NCI-H524 treated with DMSO at 0.1 percent for 48 hours (cell line): ENCODE measurements at regions not wholly inside any gene's neighbourhood (a gene's known extent, or its start where the extent isn't known, plus 50 kb on each side); places are given as distances from the start of the nearest gene placed in this dataset.
"Not testable (repeated sequence)": the region's sequence is repeated elsewhere in the genome, so short reads cannot be mapped to it uniquely, and the experiment has no call there.

Experiments used
- DNase-seq: peaks from one replicate; lab custom pipeline; 2025; lab: John Stamatoyannopoulos, UW

DNA sequence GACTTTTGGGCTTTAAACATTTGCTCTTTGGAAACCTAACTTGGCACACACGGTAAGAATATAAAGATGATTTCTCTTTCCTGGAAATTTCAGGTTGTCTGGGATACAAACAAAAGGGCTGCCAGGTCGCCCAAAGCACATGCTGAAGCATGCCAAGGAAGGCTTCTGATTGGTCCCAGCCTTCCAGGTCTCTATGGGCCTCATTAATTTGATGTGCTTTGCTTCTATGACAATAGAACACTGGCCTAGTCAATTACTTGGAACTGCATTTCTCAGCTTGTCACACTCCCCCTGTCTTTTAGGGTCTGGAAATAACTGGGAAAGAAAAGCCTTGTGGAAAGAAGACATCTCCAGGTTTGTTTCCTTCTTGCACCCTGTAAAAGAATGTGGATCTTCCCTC is 228.9 kb downstream of the ADCYAP1 start:
- no peak for DNase-seq

DNA sequence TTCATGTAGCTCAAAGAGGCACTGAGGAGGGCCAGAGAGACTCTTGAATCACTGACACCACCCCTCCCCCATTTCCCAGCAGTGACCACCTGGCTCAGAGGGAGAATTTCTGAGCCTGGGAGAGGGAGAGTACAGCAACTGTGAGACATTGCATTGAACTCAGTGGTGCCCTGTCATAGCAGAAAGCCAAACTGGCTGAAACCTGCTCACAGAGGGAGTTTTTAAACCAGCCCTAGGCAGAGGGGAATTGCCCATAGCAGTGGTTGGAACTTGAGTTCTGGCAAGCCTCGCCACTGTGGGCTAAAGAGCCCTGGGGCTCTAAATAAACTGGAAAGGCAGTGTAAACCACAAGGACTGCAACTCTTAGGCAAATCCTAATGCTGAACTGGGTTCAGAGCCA is 243.1 kb downstream of the ADCYAP1 start:
- no peak for DNase-seq

DNA sequence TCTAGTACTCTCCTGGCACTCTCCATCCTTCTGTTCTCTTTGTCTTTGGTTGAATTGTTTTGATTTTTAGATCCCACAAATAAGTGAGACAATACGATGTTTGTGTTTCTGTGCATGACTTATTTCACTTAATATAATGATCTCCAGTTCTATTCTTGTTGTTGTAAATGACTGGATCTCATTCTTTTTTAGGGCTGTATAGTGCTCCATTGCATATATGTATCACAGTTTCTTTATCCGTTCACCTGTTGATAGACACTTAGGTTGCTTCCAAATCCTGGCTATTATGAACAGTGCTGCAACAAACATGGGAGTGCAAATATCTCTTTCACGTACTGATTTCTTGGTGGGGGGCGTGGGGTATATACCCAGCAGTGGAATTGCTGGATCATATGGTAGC is 245.0 kb downstream of the ADCYAP1 start:
- no peak for DNase-seq

DNA sequence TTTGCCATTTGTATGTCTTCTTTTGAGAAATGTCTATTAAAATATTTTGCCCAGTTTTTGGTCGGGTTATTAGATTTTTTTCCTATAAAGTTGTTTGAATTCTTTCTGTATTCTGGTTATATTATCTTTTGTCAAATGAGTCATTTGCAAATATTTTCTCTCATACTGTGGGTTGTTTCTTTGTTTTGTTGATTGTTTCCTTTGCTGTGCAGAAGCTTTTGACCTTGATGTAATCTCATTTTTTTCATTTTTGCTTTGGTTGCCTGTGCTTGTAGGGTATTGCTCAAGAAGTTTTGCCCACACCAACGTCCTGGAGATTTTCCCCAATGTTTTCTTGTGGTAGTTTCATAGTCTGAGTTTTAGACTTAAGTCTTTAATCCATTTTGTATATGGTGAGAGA is 245.7 kb downstream of the ADCYAP1 start:
- no peak for DNase-seq

DNA sequence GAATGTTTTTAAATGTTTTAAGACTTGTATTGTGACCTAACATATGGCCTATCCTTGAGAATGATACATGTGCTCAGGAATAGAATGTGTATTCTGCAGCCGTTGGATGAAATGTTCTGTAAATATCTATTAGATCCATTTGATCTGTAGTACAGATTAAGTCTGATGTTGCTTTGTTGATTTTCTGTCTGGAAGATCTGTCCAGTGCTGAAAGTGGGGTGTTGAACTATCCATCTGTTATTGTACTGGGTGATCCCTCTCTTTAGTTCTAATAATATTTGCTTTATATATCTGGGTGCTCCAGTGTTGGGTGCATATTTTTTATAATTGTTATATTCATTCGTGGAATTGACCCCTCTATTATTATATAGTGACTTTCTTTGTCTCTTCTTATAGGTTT is 248.3 kb downstream of the ADCYAP1 start:
- DNase-seq: not testable (repeated sequence)

DNA sequence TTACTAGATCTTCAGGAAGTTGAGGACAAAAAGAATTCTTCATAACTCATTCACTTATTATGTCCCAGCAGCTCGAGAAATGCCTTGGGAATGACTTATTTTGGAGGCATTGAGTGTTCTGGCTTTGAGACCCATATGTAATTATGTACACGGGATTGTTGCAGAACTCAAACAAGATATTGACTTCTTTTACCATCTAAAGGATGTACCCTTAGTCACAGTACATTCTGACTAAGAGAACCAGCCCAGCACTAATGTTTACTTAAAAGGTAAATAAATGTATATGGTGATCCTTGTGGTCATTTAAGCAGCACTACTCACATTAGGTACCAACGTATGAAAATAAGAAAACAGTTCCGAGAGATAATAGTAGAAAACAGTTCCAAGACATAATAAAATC is 268.9 kb downstream of the ADCYAP1 start:
- no peak for DNase-seq

DNA sequence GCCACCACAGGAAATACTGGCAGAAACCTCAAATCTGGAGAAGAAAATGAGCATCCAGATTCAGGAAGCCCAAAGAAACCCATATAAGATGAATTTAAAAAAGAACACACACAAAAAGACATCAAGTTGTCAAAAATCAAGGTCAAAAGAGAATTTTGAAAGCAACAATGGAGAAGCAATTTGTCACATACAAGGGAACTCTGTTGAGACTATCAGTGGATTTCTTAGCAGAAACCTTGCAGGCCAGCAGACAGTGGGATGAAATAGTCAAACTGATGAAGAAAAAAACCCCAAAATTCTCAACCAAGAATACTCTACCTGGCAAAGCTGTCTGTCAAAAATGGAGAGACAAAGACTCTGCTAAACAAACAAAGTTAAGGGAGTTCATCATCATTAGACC is 272.6 kb downstream of the ADCYAP1 start:
- DNase-seq: no peak

DNA sequence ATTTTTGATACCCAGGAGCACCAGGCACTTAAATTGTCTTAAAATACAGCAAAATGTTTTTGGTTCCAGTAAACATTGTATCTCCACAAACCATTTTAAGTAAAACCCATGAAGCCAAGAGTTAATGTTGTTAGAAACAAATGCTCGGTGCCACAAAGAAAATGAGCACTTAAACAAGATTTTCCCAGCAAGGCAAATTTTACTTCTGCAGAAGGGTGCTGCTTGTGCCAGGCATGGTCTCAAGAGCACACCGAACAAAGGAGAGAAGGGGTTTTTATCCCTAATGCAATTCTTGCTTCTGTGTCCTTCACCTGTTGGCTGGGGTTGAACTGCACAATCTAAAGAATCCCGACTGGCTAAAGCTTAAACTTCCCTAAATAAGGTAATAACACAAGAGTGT is 286.7 kb downstream of the ADCYAP1 start:
- DNase-seq: no peak

DNA sequence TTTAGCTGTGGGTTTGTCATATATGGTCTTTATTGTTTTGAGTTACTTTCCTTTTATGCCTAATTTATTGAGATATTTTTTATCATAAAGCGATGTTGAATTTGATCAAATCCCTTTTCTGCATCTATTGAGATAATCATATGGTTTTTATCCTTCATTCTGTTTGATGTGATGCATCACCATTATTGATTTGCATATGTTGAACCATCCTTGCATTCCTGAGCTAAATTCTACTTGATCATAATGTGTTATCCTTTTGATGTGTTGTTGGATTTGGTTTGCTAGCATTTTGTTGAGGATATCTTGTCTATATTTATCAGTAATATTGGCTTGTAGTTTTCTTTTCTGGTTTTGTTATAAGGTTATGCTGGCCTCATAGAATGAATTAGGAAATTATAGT is 308.5 kb downstream of the ADCYAP1 start:
- DNase-seq: no peak

DNA sequence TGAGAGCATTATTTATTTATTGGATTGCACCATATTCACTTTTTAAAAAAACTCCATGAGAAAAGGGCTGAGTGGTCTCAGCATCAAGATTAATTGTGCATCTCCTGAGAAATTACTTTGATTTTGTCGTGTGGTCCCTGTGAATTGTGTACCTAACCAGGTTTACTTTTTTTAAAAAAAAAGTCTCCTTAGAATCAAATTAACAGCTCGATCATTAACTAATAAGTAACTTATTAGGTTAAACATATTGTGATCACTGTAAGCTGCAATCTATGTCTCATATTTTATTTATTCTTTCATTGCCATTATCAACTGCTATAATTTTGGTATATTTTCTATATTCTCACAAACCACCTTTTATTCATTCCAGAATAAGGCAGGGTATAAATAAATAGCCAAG is 318.2 kb downstream of the ADCYAP1 start:
- no peak for DNase-seq

DNA sequence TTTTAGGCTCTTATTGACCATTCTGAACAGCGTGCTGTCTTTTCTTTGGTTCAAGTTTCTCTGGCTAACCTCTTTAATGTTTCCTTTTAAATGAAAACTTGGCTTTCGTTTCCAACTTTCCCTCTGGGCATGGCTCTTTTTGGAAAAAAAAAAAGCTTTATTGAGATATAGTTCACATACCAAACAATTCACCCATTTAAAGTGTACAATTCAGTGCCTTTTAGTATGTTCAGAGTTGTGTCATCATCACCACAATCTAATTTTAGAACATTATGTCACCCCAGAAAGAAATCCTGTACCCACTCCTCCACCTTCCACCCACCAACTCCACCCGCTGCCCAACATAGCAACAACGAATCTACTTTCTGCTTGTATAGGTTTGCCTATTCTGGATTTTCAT is 322.4 kb downstream of the ADCYAP1 start:
- no peak for DNase-seq

DNA sequence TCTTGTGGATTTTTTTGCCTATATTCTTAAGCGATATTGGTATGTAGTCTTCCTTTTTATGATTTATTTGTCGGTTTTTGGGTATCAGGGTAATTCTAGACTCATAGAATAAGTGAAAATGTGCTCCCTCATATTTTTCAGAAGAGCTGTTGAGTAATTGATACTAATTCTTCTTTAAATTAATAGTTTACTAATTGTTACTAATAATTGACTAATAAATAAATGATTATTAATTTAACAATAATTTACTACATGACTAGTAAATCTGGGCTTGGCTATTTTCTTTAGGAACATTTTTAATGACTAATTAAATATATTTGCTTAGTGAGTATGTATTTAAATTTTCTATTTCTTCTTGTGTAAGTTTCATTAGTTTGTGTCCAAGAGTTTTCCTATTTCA is 325.0 kb downstream of the ADCYAP1 start:
- no peak for DNase-seq

DNA sequence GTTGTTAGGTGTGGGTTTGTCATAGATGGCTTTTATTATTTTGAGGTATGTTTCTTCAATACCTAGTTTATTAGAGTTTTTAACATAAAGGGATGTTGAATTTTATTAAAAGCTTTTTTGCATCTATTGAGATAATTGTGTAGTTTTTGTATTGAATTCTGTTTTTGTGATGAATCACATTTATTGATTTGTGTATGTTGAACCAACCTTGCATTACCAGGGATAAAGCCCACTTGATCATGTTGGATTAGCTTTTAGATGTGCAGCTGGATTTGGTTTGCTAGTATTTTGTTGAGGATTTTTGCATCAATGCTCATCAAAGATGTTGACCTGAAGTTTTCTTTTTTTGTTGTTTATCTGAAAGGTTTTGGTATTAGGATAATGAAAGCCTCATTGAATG is 328.2 kb downstream of the ADCYAP1 start:
- DNase-seq: no peak

DNA sequence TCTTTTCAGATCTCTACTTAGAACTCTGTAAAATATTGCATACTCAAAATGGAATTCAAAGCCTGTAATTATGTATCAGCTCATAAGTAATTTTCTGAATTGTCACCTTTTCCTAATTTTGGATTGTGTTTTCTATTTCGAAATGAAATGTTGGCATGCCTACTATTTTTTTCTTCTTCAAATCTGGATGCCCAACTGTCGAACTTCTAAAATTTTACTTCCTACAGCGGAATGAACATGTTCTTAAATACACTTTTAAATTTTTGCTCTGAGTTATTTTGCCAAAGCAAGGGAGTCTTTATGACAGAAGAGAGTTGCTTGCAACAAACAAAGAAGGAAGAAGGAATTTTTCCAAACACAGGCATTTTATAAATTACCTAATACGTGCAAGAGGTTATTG is 336.0 kb downstream of the ADCYAP1 start:
- DNase-seq: no peak

DNA sequence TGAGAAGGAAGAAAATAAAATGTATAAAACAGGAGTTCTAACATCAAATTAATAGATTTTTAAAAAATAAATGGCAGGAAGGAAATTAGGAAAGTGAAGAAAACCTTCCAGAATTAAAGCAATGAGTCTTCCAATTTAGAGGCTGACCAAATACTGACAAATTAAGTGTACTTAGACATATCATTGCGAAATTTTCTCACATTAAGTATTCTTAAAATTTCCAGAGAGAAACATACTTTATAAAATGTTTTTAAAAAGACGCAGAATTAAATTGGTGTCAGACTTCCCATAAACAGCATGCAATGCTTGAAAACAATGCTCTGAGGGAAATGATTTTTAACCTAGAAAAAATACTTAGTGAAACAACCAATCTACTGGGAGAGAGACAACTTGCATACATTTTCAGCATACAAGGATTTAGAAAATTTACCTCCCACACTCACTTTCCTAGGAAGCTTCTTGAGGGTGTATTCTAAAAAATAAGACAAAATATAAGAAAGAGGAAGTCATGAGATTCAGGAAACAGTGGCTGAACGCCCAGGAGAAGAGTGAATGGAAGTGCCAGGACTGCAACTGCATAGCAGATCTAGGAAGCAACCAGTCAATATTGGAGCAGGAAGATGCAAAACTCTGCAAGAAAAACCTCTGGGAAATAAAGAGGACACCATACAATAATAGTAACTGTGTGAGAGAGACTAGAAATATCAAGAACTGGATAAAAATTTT is 339.9 kb downstream of the ADCYAP1 start:
- no peak for DNase-seq

DNA sequence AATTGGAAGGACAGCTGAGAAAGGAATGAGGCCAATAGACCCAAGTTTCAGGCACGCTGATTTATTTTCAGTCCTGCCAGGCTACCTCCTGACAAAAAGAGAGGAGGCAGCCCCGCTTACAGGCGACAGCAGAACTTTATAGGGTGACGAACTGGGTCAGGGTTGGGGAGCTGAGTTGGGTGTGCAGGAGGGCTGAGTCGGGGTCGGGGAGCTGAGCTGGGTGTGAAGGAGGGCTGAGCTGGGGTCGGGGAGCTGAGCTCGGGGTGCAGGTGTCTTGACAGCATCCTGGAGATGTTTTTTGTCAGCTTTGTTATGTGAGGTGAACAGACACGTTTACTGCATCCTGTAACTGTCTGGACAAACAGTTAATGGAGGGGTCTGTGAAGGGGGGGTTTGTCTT is 342.2 kb downstream of the ADCYAP1 start:
- no peak for DNase-seq

DNA sequence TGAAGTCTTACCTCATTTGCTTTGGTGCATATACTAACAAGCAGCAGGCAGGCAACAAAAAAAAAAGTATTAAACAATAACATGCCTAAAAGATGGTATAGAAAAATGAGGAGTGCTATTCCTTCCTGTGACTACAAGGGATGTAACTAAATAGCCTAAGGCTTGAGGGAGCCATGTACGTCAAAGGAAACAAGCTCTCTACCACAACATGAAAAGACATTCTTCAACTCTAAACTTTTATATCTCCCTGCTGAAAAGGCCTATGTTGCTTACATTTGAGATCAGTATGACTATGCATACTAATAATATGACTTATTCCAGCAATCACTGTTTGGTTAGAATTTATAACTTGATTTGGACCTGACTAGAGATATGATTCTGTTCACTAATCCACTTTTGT is 347.9 kb downstream of the ADCYAP1 start:
- DNase-seq: no peak

DNA sequence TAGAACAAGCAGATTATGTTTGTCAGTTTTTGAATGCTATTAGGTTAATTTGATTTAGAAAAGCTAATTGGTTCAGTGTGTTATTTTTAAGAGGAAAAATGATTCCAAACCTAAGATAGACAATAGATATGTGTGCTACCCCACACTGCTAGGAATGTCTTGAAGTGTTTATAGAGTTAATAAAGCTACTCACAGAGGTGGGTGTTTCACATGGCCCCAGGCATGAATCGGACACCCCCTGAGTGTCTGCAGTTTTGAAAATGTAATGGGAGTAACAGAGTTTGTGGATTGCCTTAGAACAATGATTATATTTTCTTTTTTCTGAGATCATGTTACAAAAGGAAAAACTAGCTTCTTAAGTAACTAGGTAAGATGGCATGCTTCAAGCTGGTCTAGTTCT is 348.3 kb downstream of the ADCYAP1 start:
- DNase-seq: no peak

DNA sequence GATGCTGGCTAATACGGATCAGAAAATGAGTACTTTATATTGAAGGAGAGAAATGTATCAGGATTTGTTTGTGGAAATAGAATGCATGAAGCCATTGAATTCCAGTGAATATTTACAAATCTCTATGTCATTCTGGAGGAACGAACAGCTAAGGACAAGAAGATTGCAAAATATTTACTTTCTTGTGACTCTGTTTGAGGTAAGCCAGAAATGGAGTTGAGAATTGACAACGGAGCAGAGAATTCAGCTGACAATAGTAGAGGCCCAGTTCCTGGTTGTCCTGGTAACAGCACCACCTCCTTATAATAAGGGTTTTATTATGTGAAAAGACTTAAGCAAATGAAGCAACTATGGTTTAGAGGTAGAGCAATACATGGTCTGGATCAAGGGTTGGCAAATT is 349.2 kb downstream of the ADCYAP1 start:
- DNase-seq: no peak

DNA sequence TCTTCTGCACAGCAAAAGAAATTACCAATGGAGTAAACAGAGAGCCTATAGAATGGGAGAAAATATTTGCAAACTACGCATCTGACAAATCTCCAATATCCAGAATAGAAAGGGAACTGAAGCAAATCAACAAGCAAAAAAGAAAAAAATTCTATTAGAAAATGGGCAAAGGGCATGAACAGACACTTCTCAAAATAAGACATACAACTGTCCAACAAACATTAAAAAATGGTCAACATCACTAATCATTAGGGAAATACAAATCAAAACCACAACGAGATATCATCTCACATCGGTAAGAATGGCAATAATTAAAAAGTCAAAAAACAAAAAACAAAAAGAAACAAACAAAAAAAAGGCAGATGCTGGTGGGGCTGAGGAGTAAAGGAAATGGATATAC is 356.4 kb downstream of the ADCYAP1 start:
- DNase-seq: no peak

DNA sequence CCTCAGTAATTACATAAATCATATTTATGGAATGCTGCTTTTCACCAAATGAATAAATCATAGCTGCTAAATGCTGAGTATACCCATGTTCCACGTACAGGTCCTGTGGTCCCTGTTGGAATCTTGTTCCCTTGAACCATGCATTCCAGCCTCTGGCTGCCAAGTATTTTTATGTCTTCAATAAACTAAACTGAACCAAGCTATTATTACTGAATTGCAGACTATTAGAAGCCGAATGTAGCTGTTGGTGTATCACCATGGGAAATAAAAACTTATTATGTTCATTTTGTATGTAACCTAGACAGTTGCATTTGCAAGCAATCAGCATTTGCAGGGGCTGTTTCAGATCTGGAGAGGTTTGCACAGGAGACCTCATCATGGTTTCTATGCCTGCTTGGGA is 362.4 kb downstream of the ADCYAP1 start:
- DNase-seq: no peak

DNA sequence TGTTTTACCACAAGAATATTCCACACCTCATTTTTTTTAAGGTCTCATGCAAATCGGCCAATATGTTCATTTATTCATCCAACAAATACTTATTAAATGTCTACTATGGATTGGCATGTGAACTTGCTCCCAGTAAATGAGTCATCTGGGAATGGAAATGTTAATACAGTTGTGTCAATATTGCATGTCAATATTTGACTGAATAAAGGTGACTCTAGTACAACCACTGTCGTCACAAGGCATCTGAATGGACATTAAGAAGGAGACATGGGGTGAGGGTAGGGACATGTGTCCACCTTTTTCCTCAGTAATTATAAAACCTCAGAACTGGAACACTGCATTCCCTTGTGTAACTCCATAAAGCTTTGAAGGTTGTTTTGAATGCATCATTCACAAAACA is 365.4 kb downstream of the ADCYAP1 start:
- DNase-seq: no peak

DNA sequence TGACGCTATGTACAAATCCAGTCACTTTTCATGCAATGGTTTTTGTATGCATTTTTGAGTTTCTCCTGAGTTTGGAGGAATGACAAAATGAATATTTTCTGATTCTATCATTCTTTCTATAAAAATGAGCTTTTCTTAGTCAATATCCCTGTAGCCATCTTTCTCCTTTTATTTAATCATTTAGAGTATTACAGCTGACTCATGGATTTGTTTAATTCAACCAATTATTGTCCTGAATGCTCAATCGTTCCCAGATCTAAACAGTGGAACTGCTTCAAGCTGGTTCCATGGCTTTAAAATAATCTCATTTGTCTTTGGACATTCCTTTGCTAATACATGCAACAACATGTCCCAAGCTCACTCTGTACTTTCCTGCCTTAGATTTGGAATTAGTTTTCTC is 368.8 kb downstream of the ADCYAP1 start:
- DNase-seq: no peak

DNA sequence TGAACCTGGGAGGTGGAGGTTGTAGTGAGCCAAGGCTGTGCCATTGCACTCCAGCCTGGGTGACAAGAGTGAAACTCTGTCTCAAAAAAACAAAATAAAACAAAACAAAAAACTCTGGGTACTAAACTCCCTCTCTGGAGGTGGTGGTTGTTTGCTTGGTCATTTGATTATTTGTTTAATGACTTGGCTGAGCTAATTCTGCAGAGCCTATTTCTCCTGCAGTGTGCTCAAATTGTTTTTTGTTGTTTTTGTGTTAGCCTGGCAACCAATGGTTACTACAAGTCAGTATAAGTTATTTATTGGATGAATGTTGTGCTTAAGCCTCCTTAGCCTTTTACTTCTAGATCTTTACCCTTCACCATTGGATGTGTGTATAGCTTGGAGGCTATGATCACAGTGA is 387.5 kb downstream of the ADCYAP1 start:
- DNase-seq: no peak

DNA sequence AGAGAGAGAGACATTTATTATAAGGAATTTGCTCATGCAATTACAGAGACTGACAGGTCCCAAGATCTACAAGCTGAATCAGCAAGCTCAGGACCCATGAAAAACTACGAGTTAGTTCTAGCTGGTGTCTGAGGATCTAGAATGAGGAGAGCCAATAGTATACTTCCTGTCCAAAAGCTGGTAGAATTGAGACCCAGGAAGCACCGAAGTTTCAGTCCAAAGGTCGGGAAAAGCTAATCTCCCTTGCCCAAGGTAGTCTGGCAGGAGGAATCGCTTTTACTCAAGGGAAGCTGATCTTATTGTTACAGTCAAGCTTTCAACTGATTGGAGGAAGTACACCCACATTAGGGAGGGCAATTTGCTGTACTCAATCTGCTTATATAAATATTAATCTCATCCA is 389.6 kb downstream of the ADCYAP1 start:
- no peak for DNase-seq
